ENCODE measurements at regions not wholly inside any gene's neighbourhood (a gene's known extent, or its start where the extent isn't known, plus 50 kb on each side); places are given as distances from the start of the nearest gene placed in this dataset.

DNA sequence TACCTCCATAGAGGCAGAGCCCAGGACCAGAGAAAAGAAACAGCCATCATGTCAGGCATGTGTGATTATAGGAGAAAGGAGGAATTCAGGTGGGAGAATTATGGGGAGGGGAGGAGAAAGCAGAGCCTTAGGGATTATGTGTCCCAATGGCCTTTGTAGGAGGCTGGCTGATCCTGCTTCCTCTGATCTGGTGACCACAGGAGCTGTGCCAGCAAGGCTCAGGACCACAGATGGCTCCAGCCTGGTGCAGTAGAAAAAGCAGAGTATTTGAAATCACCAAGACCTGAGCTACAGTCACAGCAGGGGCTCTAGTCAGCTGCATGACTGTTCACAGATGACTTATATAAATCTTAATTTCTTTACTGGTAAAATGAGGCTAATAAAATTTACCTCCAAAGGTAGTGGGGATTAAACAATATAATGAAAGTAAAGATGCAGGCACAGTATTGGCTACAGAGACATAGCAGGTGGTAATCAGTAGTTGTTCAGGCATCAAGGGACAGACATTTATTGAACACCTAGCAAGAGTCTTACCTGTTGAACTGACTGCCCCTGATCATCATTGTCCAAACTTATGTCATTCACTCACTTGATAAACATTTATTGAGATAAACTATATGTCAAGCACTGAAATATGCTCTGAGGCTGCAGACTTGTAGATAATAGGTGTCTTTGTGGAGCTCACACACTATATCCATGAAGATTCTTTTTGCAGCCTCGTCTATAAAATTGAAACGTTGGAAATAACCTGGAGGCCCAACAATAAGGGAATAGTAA is 121.3 kb downstream of the MYCN start:
- no CpG with 5 or more reads among the region's 2 CpGs for WGBS (ENCODE audit: insufficient coverage)
- intact Hi-C loops (cut with micrococcal nuclease) = no loop called here
- Histone ChIP-seq H3K36me3 (replicated peaks in 1 of 2; ENCODE audit: control extremely low read depth in 1 of 2, control insufficient read depth in 1 of 2, extremely low read depth in 1 of 2, insufficient read depth in 2 of 2, low read length in 1 of 2) (no peaks in the 10 kb centered on the region), H3K27me3 (replicated peaks in 1 of 4; ENCODE audit: control extremely low read depth in 1 of 4, control insufficient read depth in 3 of 4, insufficient read depth in 4 of 4, low read length in 3 of 4) (peaks cover 0 to 2% (median 0%) of the 10 kb centered on the region in 4 experiments), H3K4me3 (ENCODE audit: control extremely low read depth in 1 of 5, extremely low read depth in 1 of 5, insufficient read depth in 1 of 5, low read depth in 2 of 5, low read length in 4 of 5) (no peak overlapping the region), H3K4me1 (ENCODE audit: control insufficient read depth in 2 of 2, insufficient read depth in 2 of 2, low read length in 2 of 2) (no peaks in the 10 kb centered on the region), H2AFZ (ENCODE audit: insufficient read depth, low read depth, low read length, poor library complexity, severe bottlenecking) (no peak overlapping the region), H3K9ac (ENCODE audit: low read length) (no peak overlapping the region), H3K4me2 (replicated peaks; ENCODE audit: low read depth, low read length, poor library complexity, severe bottlenecking) (no peak overlapping the region), H3K79me2 (ENCODE audit: control insufficient read depth, insufficient read depth, low read length) (no peaks in the 10 kb centered on the region), H3K27ac (ENCODE audit: low read length in 2 of 2) (no peak overlapping the region), H4K20me1 (ENCODE audit: control insufficient read depth, insufficient read depth, low read length, poor library complexity, severe bottlenecking) (no peaks in the 10 kb centered on the region), H3K9me3 (ENCODE audit: control extremely low read depth in 1 of 3, control insufficient read depth in 2 of 3, insufficient read depth in 1 of 3, low read length in 2 of 3) (peaks cover 0 to 18% (median 16%) of the 10 kb centered on the region in 3 donors)
- ChIA-PET POLR2A (no interaction called here), CTCF (no interaction called here)
- Mint-ChIP-seq H3K4me3 (no peak overlapping the region), H3K4me1 (no peaks in the 10 kb centered on the region), H3K9me3 (ENCODE audit: insufficient read depth) (peaks cover 10% of the 10 kb centered on the region), H3K27me3 (no peaks in the 10 kb centered on the region), H3K27ac (no peak overlapping the region)
- no peak for ATAC-seq (ENCODE audit: low read depth)
- TF ChIP-seq EZH2 (IDR thresholded peaks at IDR 0.05; ENCODE audit: borderline replicate concordance, insufficient read depth, low read depth, low read length, poor library complexity, severe bottlenecking) = no peak
- no peak for TF ChIP-seq CTCF (IDR thresholded peaks at IDR 0.05)
- DNase-seq = no peak

DNA sequence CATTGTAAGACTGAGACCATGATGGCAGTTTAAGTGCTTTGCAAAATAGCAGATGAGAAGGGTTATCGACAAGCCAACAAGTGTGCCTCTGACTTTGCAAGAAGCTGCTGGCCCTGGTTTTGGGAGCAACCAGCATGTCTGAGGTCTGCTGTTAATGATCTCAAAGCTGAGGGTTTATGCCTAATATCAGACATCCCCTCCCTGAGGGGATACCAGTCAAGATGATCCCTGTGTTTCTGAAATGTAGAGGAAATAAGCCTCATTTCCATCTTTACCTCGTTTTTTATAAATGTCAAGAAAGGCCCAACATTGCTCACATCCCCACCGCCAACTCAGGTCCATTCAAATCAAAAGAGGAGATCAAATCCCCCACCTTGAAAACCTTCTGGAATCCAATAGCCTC is 120.6 kb downstream of the MYCN start:
- Histone ChIP-seq H3K9ac (ENCODE audit: low read length) (no peak overlapping the region), H3K27me3 (replicated peaks in 1 of 4; ENCODE audit: control extremely low read depth in 1 of 4, control insufficient read depth in 3 of 4, insufficient read depth in 4 of 4, low read length in 3 of 4) (peaks cover 0 to 2% (median 0%) of the 10 kb centered on the region in 4 experiments), H4K20me1 (ENCODE audit: control insufficient read depth, insufficient read depth, low read length, poor library complexity, severe bottlenecking) (no peaks in the 10 kb centered on the region), H3K27ac (ENCODE audit: low read length in 2 of 2) (no peak overlapping the region), H2AFZ (ENCODE audit: insufficient read depth, low read depth, low read length, poor library complexity, severe bottlenecking) (no peak overlapping the region), H3K4me2 (replicated peaks; ENCODE audit: low read depth, low read length, poor library complexity, severe bottlenecking) (no peak overlapping the region), H3K4me3 (ENCODE audit: control extremely low read depth in 1 of 5, extremely low read depth in 1 of 5, insufficient read depth in 1 of 5, low read depth in 2 of 5, low read length in 4 of 5) (no peak overlapping the region), H3K79me2 (ENCODE audit: control insufficient read depth, insufficient read depth, low read length) (no peaks in the 10 kb centered on the region), H3K9me3 (ENCODE audit: control extremely low read depth in 1 of 3, control insufficient read depth in 2 of 3, insufficient read depth in 1 of 3, low read length in 2 of 3) (peaks cover 0 to 18% (median 18%) of the 10 kb centered on the region in 3 donors), H3K36me3 (replicated peaks in 1 of 2; ENCODE audit: control extremely low read depth in 1 of 2, control insufficient read depth in 1 of 2, extremely low read depth in 1 of 2, insufficient read depth in 2 of 2, low read length in 1 of 2) (no peaks in the 10 kb centered on the region), H3K4me1 (ENCODE audit: control insufficient read depth in 2 of 2, insufficient read depth in 2 of 2, low read length in 2 of 2) (no peaks in the 10 kb centered on the region)
- H3K9me3 Mint-ChIP-seq (ENCODE audit: insufficient read depth) = peaks cover 10% of the 10 kb centered on the region
- 87% methylated on average over 3 of the region's 3 CpGs for WGBS (ENCODE audit: insufficient coverage)
- POLR2A ChIA-PET = no interaction called here
- ATAC-seq (ENCODE audit: low read depth) = no peak
- TF ChIP-seq CTCF (IDR thresholded peaks at IDR 0.05) = no peak
- no peak for TF ChIP-seq EZH2 (IDR thresholded peaks at IDR 0.05; ENCODE audit: borderline replicate concordance, insufficient read depth, low read depth, low read length, poor library complexity, severe bottlenecking)
- H3K4me1 Mint-ChIP-seq = peaks cover 4% of the 10 kb centered on the region
- no peaks in the 10 kb centered on the region for H3K27me3 Mint-ChIP-seq
- intact Hi-C loops (cut with micrococcal nuclease) = no loop called here
- H3K4me3 Mint-ChIP-seq = no peak overlapping the region
- H3K27ac Mint-ChIP-seq = no peak overlapping the region
- CTCF ChIA-PET = no interaction called here
- no peak for DNase-seq

Data from B cell (primary cell).